Lung (tissue), 11 donors: ENCODE measurements at regions not wholly inside any gene's neighbourhood (a gene's known extent, or its start where the extent isn't known, plus 50 kb on each side); places are given as distances from the start of the nearest gene placed in this dataset.
A peak's percentile ranks its signal among the peaks of the same experiment; 100 is the strongest.

Experiments
- ATAC-seq: fragments of 200-7000 bp; cut with Tn5 transposase; one replicate; pipeline ENCODE4 v1.9.1; 2020; ENCODE audit warnings: moderate number of reproducible peaks; ENCODE audit not compliant: insufficient read depth, low FRiP score
- DNase-seq, 3 donors: peaks; one replicate each; pipeline ENCODE4 v3.0.0-alpha.2; 2013 to 2017
- H3K27ac ChIP-seq, 2 donors: one replicate each; pipeline ENCODE4 v1.5.1; 2013; ENCODE audit warnings: mild to moderate bottlenecking in 2 of 2, moderate library complexity in 2 of 2, control low read depth in 1 of 2, inconsistent platforms in 1 of 2, low read depth in 1 of 2, low read length in 1 of 2
- H3K27me3 ChIP-seq, 3 donors: one replicate each; pipeline ENCODE4 v1.5.1; 2013; ENCODE audit warnings: low read length in 2 of 3; ENCODE audit not compliant: control insufficient read depth in 3 of 3, insufficient read depth in 3 of 3
- H3K36me3 ChIP-seq, 4 donors: one replicate each; pipeline ENCODE4 v1.5.1; 2013; ENCODE audit warnings: low read length in 4 of 4, mild to moderate bottlenecking in 1 of 4, moderate library complexity in 1 of 4; ENCODE audit not compliant: control insufficient read depth in 4 of 4, insufficient read depth in 4 of 4
- H3K4me1 ChIP-seq, 5 donors: one replicate each; pipeline ENCODE4 v1.5.1; 2013; ENCODE audit warnings: low read length in 5 of 5, mild to moderate bottlenecking in 2 of 5, moderate library complexity in 1 of 5; ENCODE audit not compliant: control insufficient read depth in 5 of 5, insufficient read depth in 5 of 5
- H3K4me3 ChIP-seq: one replicate; pipeline ENCODE4 v1.5.1; 2013; ENCODE audit warnings: mild to moderate bottlenecking, control low read depth, moderate library complexity
- H3K9ac ChIP-seq, 2 donors: one replicate each; pipeline ENCODE4 v1.5.1; 2013; ENCODE audit warnings: low read length in 2 of 2, control low read depth in 1 of 2; ENCODE audit not compliant: insufficient read depth in 1 of 2
- H3K9me3 ChIP-seq, 4 donors: one replicate each; pipeline ENCODE4 v1.5.1; 2013; ENCODE audit warnings: low read length in 3 of 4, mild to moderate bottlenecking in 1 of 4, moderate library complexity in 1 of 4; ENCODE audit not compliant: control insufficient read depth in 4 of 4, insufficient read depth in 3 of 4
- CTCF ChIP-seq: IDR thresholded peaks from 2 replicates; pipeline ENCODE4 v1.5.1; 2012; ENCODE audit warnings: mild to moderate bottlenecking; ENCODE audit errors: control extremely low read depth, extremely low read depth
- WGBS, 2 donors: extraction: QIAGEN DNeasy Blood & Tissue Kit; methylation state at CpG; one replicate each; pipeline ENCODE4 v1.1.7; 2013; 5-methylcytosine and 5-hydroxymethylcytosine counted together
- donor health status: control.
- donor health status: control.
- donor health status: Bipolar disorder and iron deficiency.
- donor health status: healthy.
- donor health status: DM: yes; HTN: yes; CAD: no.

GRCh38 chr20:51244466-51244865 is 221.6 kb upstream of the KCNG1 start:
- Histone ChIP-seq H3K4me1 (no peaks in the 10 kb centered on the region), H3K9ac (no peak overlapping the region), H3K27me3 (no peaks in the 10 kb centered on the region), H3K9me3 (peaks cover 0 to 16% (median 2%) of the 10 kb centered on the region in 4 donors), H3K36me3 (no peaks in the 10 kb centered on the region), H3K4me3 (no peak overlapping the region), H3K27ac (no peak overlapping the region)
- ATAC-seq (no peak), DNase-seq (no peak)
- no peak for TF ChIP-seq CTCF
- WGBS, 2 donors, result 69 to 87% methylated on average over 10 of the region's 10 CpGs

GRCh38 chr20:51238675-51239305 is 215.9 kb upstream of the KCNG1 start:
- Histone ChIP-seq H3K27ac (no peak overlapping the region), H3K27me3 (no peaks in the 10 kb centered on the region), H3K4me3 (no peak overlapping the region), H3K36me3 (no peaks in the 10 kb centered on the region), H3K4me1 (no peaks in the 10 kb centered on the region), H3K9me3 (peaks cover 0 to 14% (median 2%) of the 10 kb centered on the region in 4 donors), H3K9ac (no peak overlapping the region)
- 83 to 85% methylated on average over 8 of the region's 8 CpGs for WGBS, 2 donors
- no peak for DNase-seq
- no peak for TF ChIP-seq CTCF
- ATAC-seq, result no peak

- Histone ChIP-seq H3K27ac (no peak overlapping the region), H3K27me3 (no peaks in the 10 kb centered on the region), H3K4me3 (no peak overlapping the region), H3K9ac (no peak overlapping the region), H3K9me3 (peaks cover 0 to 7% (median 2%) of the 10 kb centered on the region in 4 donors), H3K4me1 (no peaks in the 10 kb centered on the region), H3K36me3 (no peaks in the 10 kb centered on the region)
- no peak for TF ChIP-seq CTCF
- DNase-seq (no peak), ATAC-seq (no peak)
- 74 to 87% methylated on average over 11 of the region's 11 CpGs for WGBS, 2 donors
Measured at GRCh38 chr20:51237791-51238190, 214.9 kb upstream of the KCNG1 start.

DNA sequence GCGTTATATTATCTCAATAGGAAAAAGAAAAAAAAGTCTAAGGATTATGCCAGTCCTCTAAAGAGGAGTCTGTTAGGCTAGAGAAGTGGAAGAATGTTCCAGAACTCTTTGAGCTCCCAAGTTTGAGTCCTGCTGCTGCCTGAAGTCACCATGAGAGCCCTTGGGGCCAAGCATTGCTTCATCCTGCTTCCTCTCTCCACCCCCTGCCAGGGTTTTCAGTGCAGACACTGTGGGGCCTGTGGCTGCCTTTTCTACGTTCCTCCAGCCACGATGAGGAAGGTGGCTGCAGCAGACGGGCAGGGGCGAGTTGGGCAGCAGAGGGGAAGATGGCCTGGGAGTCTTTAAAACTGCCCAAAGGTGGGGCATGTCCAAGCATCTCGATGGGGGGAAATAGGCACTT is 214.4 kb upstream of the KCNG1 start:
- Histone ChIP-seq H3K9me3 (peaks cover 0 to 4% (median 2%) of the 10 kb centered on the region in 4 donors), H3K4me3 (no peak overlapping the region), H3K4me1 (no peaks in the 10 kb centered on the region), H3K36me3 (no peaks in the 10 kb centered on the region), H3K9ac (no peak overlapping the region), H3K27me3 (no peaks in the 10 kb centered on the region), H3K27ac (no peak overlapping the region)
- ATAC-seq (no peak), DNase-seq (peak in 1 of 3 donors; percentile 44)
- 22 to 38% methylated on average over 6 of the region's 6 CpGs for WGBS, 2 donors
- no peak for TF ChIP-seq CTCF
